ENCODE measurements at regions not wholly inside any gene's neighbourhood (a gene's known extent, or its start where the extent isn't known, plus 50 kb on each side); places are given as distances from the start of the nearest gene placed in this dataset.

DNA sequence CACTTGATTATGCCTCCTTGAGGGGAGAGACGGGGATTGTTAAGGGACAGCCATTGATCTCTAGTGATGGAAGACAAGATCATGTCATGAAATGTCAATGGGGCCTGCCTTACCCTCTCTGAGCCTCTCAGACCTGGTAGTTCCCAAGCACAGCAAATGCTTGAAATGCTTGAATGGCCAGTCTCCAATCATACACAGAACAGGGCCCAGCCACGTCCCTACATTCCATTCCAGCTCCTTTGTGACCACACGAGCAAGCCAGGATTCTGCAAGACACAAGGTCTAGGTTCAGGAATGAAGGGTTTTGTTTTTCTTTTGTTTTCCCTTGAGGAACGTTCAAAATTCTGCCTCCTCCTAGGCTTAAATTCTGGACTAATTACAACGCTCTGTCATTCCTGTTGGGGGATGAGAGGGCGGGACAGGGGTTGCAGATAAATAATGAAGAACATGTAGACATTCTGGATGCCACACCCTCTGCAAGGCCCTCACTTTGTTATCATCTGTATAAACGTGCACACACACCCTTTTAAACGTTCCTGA lies 98.1 kb upstream of the YPEL5 start:
- DNase-seq (ENCODE audit: low spot score), result no peak

- DNase-seq (ENCODE audit: low spot score), result no peak
These were observed 91.3 kb upstream of the YPEL5 start for GRCh38 chr2:30055548-30055947.

GRCh38 chr2:30060562-30060961 lies 86.2 kb upstream of the YPEL5 start:
- DNase-seq (ENCODE audit: low spot score), result no peak

DNA sequence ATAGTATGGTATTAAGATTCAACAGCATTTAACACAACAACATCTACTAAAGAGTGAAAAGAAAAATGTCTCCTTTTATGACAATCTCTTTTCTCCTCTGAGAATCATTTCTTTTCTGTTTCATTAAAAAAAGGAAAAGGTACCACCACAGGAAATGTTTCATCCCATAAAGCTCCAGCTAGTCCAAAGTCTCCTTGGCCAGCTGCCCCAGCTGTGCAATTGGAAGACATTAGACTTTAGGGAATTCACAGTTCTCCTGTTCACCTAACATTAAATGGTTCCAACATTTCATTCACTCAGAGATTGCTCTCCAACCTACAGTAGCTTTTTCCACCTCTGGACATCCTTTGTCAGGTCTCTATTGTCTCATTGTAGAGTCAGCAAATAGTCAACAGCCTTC lies 78.7 kb upstream of the YPEL5 start:
- DNase-seq (ENCODE audit: low spot score), result no peak

DNA sequence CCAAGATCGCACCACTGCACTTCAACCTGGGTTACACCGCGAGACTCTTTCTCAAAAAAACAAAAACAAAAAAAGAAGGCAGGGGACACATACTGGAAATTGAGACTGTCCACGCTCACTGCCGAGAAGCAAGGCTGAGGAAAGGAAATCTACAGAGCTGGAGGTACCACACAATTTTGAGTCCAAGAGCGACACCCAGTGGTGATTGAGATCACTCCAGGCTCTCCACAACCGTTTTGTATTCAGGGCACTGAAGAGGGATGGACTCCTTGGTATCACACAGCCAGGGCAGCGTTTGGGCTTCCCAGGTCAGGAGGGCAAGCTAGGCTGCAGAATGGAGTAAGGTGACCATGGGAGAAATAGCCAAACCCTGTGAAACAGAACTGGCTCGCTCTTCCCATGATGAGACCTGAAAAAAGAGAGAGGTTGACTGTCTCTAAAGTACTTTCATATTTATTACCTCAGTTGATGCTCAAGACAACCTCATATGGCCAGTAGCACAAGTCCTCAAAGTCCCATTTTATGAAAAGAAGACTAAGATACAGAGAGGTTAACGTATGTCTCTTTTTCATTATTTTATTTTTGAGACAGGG lies 74.5 kb upstream of the YPEL5 start:
- DNase-seq (ENCODE audit: low spot score), result peak; percentile 72

- DNase-seq (ENCODE audit: low spot score), result no peak
These were observed 73.3 kb upstream of the YPEL5 start for GRCh38 chr2:30073523-30073922.

DNA sequence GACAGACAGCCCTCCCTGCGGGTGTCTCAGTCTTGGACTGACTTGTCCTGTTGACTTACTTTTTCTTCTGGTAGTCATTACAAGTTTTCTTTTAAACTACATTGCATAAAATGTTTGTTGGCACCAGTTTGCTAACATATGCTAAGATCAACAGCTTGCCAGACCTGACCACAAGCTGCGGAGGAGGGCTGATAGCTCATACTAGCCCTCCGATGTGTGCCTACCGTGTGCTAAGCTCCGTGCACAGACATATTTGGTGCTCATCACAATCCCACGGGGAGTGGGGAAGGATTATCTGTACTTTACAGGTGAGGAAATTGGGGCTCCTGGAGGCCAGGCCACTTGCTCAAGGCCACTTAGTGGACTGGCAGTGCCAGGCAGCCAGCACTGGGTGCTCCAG lies 72.8 kb upstream of the YPEL5 start:
- DNase-seq (ENCODE audit: low spot score), result no peak

DNA sequence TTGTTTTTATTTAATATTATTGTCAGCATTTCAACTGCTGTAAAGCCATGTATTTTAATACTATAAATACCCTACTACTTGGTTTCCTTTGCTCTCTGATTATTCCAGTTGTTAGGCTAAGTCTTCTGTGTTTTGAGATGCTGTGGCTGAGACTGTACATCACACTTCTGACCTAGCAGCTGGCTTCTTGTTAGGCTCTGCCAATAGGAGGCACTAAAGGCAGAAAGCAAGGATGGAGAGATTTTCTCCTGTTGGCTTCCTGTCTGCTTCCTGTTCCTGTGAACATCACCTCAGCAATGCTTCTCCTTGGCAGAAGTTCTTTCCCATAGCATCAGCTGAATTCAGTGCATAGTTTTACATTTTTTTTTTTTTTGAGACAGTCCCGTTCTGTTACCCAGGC lies 68.3 kb upstream of the YPEL5 start:
- DNase-seq (ENCODE audit: low spot score), result no peak

- no peak for DNase-seq (ENCODE audit: low spot score)
These were observed 61.9 kb upstream of the YPEL5 start for GRCh38 chr2:30084915-30085314.

DNA sequence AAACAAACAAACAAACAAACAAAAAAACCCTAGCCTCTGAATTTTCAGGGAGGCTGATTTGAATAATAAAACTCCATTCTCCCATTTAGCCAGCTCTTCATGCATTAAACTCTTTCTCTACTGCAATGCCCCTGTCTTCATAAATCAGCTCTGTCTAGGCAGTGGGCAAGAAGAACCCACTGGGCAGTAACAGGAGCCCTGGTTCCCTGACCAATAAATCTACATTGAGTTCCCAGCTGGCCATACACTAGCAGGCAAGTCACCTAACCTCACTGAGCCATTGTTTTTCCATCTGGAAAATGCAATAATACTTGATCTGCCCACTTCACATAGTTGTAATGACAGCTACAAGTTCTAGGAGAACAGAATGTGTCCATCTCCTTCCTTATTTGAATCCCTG lies 57.6 kb upstream of the YPEL5 start:
- no peak for DNase-seq (ENCODE audit: low spot score)

- DNase-seq (ENCODE audit: low spot score), result no peak
These were observed 51.4 kb upstream of the YPEL5 start for GRCh38 chr2:30095402-30095801.

DNA sequence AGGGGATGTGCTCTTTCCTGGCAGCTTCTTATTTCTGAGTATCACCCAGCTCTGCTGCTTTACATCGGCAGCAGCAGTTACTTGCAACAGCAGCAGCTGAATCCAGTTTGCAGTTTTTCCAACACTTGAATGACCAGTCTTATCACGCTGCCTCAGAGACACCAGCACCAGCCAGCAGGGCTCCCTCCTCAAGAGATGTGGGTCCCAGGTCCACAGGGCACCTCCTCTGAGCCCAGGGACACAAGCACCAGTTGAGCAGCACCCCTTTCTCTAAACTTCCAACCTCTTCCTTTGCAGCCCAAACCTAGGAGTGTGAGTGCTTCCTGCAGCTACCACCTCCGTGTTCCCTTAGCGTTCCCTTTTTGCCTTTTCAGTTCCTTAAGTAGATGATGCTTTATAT lies 50.4 kb upstream of the YPEL5 start:
- DNase-seq (ENCODE audit: low spot score), result no peak
